OCI-LY1 (cell line): ENCODE measurements at regions not wholly inside any gene's neighbourhood (a gene's known extent, or its start where the extent isn't known, plus 50 kb on each side); places are given as distances from the start of the nearest gene placed in this dataset.

ENCODE experiments used
- EZH2 ChIP-seq: fragments of 200-600 bp; sonication (generic), shearing (Covaris generic); IDR thresholded peaks from 2 replicates; pipeline ENCODE4 v1.8.0; 2017; ENCODE audit warnings: borderline replicate concordance, mixed run types, mild to moderate bottlenecking, antibody characterized with exemption, low read length, moderate library complexity, mixed read lengths
- TF ChIP-seq, protein P1 (sequence below): fragments of 200-600 bp; sonication (generic), shearing (Covaris generic); IDR thresholded peaks from 2 replicates; pipeline ENCODE4 v1.5.1; 2017; ENCODE audit warnings: mild to moderate bottlenecking, antibody characterized with exemption, low read length, moderate library complexity, mixed read lengths

DNA sequence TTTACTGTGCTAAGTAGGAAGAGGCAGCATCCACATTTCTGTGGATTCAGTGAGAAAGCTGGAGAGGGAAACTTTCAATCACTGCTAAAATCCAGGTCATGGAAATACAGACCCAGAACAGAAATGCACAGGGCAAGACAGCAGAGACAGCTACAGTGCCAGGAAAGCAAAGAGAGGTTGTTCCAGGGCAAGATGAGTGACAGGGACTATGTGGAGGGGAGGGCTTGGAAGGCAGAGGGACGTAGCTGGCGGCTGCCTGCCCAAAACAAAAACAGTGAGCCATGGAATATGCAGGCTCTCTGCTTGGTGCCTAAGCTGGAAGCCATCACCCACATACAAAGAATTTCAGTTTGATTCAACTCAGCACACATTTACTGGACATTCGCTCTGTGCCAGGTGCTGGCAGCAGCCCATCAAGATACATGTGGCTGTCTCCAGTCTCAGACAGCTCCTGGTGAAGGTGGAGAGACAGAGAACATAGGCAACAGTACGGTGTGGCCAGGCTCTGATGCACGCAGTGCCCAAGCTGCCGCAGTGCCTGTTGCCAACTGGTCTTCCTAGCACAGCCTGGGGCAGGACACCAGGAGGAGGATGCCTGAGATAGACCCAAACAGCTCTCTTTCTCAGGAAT, 88.7 kb downstream of the AIPL1 start:
- TF ChIP-seq, protein P1, sequence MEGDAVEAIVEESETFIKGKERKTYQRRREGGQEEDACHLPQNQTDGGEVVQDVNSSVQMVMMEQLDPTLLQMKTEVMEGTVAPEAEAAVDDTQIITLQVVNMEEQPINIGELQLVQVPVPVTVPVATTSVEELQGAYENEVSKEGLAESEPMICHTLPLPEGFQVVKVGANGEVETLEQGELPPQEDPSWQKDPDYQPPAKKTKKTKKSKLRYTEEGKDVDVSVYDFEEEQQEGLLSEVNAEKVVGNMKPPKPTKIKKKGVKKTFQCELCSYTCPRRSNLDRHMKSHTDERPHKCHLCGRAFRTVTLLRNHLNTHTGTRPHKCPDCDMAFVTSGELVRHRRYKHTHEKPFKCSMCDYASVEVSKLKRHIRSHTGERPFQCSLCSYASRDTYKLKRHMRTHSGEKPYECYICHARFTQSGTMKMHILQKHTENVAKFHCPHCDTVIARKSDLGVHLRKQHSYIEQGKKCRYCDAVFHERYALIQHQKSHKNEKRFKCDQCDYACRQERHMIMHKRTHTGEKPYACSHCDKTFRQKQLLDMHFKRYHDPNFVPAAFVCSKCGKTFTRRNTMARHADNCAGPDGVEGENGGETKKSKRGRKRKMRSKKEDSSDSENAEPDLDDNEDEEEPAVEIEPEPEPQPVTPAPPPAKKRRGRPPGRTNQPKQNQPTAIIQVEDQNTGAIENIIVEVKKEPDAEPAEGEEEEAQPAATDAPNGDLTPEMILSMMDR, result no peak
- TF ChIP-seq EZH2, result no peak
